OCI-LY3 (cell line): ENCODE measurements at regions not wholly inside any gene's neighbourhood (a gene's known extent, or its start where the extent isn't known, plus 50 kb on each side); places are given as distances from the start of the nearest gene placed in this dataset.

Experiments
- CTCF ChIP-seq: fragments of 200-600, 300-600 bp; sonication (generic); IDR thresholded peaks from 2 replicates; pipeline ENCODE4 v1.5.1; 2014; ENCODE audit warnings: antibody characterized with exemption, low read length, low read depth
- EZH2phosphoT487 ChIP-seq: fragments of 200-600 bp; shearing (Covaris generic); IDR thresholded peaks from 2 replicates; pipeline ENCODE4 v1.6.1; 2018; ENCODE audit warnings: antibody characterized with exemption, mixed run types, low read depth

- TF ChIP-seq CTCF (no peak), EZH2phosphoT487 (no peak)
Measured at GRCh38 chr10:79007018-79007417, 61.7 kb upstream of the ZMIZ1 start.
